HCT116 (cell line): ENCODE measurements at regions not wholly inside any gene's neighbourhood (a gene's known extent, or its start where the extent isn't known, plus 50 kb on each side); places are given as distances from the start of the nearest gene placed in this dataset.

Experiments used
- ATAC-seq: fragments of 200-7000 bp; cut with Tn5 transposase; 2 replicates; pipeline ENCODE4 v1.9.1; 2020; ENCODE audit warnings: mild to moderate bottlenecking, moderate library complexity
- BruUV-seq: library from RNA; stranded (reverse); fragments of 400-500 nt; replicated peaks from 2 replicates; lab custom pipeline; 2021; lab: Mats Ljungman, UMichigan
- CTCF ChIA-PET: fragments of 300-600 bp; sonication (Branson Sonifier 250); formaldehyde crosslinking; loops from one replicate; lab custom pipeline; 2021; ENCODE audit warnings: antibody characterized with exemption; lab: Charles Lee
- POLR2A ChIA-PET: fragments of 300-600, 350-600 bp; sonication (Branson Sonifier 250); formaldehyde crosslinking; loops from one replicate; lab custom pipeline; 2021; ENCODE audit warnings: antibody characterized with exemption; lab: Charles Lee
- RAD21 ChIA-PET, 2 experiments: fragments of 300-600 bp; sonication (Branson Sonifier 250); formaldehyde crosslinking; loops; one replicate each; lab custom pipeline; 2023; ENCODE audit warnings: low total read pairs in 2 of 2; ENCODE audit not compliant: uncharacterized antibody in 2 of 2, unreplicated experiment in 2 of 2, low non-redundant PET in 1 of 2; lab: Charles Lee
- DNase-seq: peaks from one replicate; pipeline ENCODE4 v3.0.0-alpha.2; 2010; ENCODE audit warnings: low read depth, low spot score
- H2AFZ ChIP-seq: fragments of 200-600 bp; shearing (Covaris generic), sonication (generic); 2 replicates; pipeline ENCODE4 v1.6.1; 2017; ENCODE audit warnings: low read depth, mixed run types, mixed read lengths, antibody characterized with exemption, low read length; ENCODE audit not compliant: poor library complexity, severe bottlenecking
- H3K27ac ChIP-seq: 2 replicates; pipeline ENCODE4 v1.5.1; 2012; ENCODE audit warnings: low read depth, low read length
- H3K27me3 ChIP-seq: fragments of 200-600 bp; sonication (generic); 2 replicates; pipeline ENCODE4 v1.6.1; 2016; ENCODE audit warnings: mixed run types, low read length, mixed read lengths; ENCODE audit not compliant: insufficient read depth
- H3K36me3 ChIP-seq, 2 experiments: fragments of 200-500 bp in 1 of 2; fragments of 200-600 bp in 1 of 2; sonication (Bioruptor generic) in 1 of 2; sonication (generic) in 1 of 2; 2 replicates each; pipeline versions ENCODE4 v1.5.1 to v1.6.1; 2014 to 2016; ENCODE audit warnings: low read length in 2 of 2, inconsistent platforms in 1 of 2, mixed read lengths in 1 of 2, mixed run types in 1 of 2; ENCODE audit not compliant: insufficient read depth in 2 of 2, control insufficient read depth in 1 of 2
- H3K4me1 ChIP-seq, 2 experiments: fragments of 200-600 bp in 1 of 2; sonication (generic) in 1 of 2; 2 replicates each; pipeline versions ENCODE4 v1.5.1 to v1.6.1; 2012 to 2017; ENCODE audit warnings: low read length in 2 of 2, inconsistent platforms in 1 of 2, mild to moderate bottlenecking in 1 of 2, mixed read lengths in 1 of 2, mixed run types in 1 of 2, moderate library complexity in 1 of 2; ENCODE audit not compliant: insufficient read depth in 2 of 2, control insufficient read depth in 1 of 2
- H3K4me2 ChIP-seq: fragments of 200-600 bp; sonication (generic); 2 replicates; pipeline ENCODE4 v1.6.1; 2017; ENCODE audit warnings: mixed run types, low read length, mixed read lengths
- H3K4me3 ChIP-seq, 2 experiments: fragments of 200-600 bp in 1 of 2; sonication (generic) in 1 of 2; replicated peaks in 1 of 2; 2 replicates each; pipeline ENCODE4 v1.5.1; 2011 to 2016; ENCODE audit warnings: low read length in 2 of 2, control low read depth in 1 of 2, low read depth in 1 of 2, mild to moderate bottlenecking in 1 of 2, mixed read lengths in 1 of 2, mixed run types in 1 of 2
- H3K79me2 ChIP-seq: fragments of 200-600 bp; sonication (generic); 2 replicates; pipeline ENCODE4 v1.6.1; 2017; ENCODE audit warnings: mild to moderate bottlenecking, mixed run types, low read length, moderate library complexity, mixed read lengths; ENCODE audit not compliant: insufficient read depth
- H3K9ac ChIP-seq: fragments of 200-600 bp; sonication (generic); 2 replicates; pipeline ENCODE4 v1.6.1; 2016; ENCODE audit warnings: low read length, mixed read lengths
- H3K9me2 ChIP-seq: fragments of 200-600 bp; sonication (generic), shearing (Covaris generic); 2 replicates; pipeline ENCODE4 v1.6.1; 2017; ENCODE audit warnings: mixed run types, mild to moderate bottlenecking, moderate library complexity; ENCODE audit not compliant: insufficient read depth
- H3K9me3 ChIP-seq, 2 experiments: fragments of 200-500 bp in 1 of 2; fragments of 200-600 bp in 1 of 2; sonication (Bioruptor generic) in 1 of 2; sonication (generic) in 1 of 2; 2 replicates each; pipeline ENCODE4 v1.6.1; 2014 to 2017; ENCODE audit warnings: low read length in 2 of 2, mixed read lengths in 2 of 2, inconsistent platforms in 1 of 2, low read depth in 1 of 2, mild to moderate bottlenecking in 1 of 2, mixed run types in 1 of 2, moderate library complexity in 1 of 2; ENCODE audit not compliant: control insufficient read depth in 1 of 2, insufficient read depth in 1 of 2
- H4K20me1 ChIP-seq: fragments of 200-600 bp; sonication (generic), shearing (Covaris generic); 2 replicates; pipeline ENCODE4 v1.6.1; 2017; ENCODE audit warnings: mixed run types, mild to moderate bottlenecking, moderate library complexity; ENCODE audit not compliant: insufficient read depth
- ATF3 ChIP-seq: IDR thresholded peaks from 2 replicates; pipeline ENCODE4 v1.6.1; 2012
- CBX3 ChIP-seq: IDR thresholded peaks from 2 replicates; pipeline ENCODE4 v1.6.1; 2012; ENCODE audit warnings: low read depth
- CEBPB ChIP-seq: IDR thresholded peaks from 2 replicates; pipeline ENCODE4 v1.6.1; 2012; ENCODE audit warnings: low read depth
- CTCF ChIP-seq, 3 experiments: fragments of 200-600 bp in 1 of 3; sonication (generic) in 1 of 3; IDR thresholded peaks in 2 of 3; conservative IDR thresholded peaks in 1 of 3; 2 replicates each; pipeline ENCODE4 v1.5.1; 2012 to 2017; ENCODE audit warnings: low read depth in 2 of 3, low read length in 2 of 3, antibody characterized with exemption in 1 of 3, borderline replicate concordance in 1 of 3, control low read depth in 1 of 3, mild to moderate bottlenecking in 1 of 3, mixed read lengths in 1 of 3, mixed run types in 1 of 3, moderate library complexity in 1 of 3; ENCODE audit not compliant: insufficient read depth in 1 of 3
- EGR1 ChIP-seq: IDR thresholded peaks from 2 replicates; pipeline ENCODE4 v1.6.1; 2012; ENCODE audit warnings: low read depth
- ELF1 ChIP-seq: IDR thresholded peaks from 2 replicates; pipeline ENCODE4 v1.6.1; 2012; ENCODE audit warnings: low read depth, borderline replicate concordance
- EZH2 ChIP-seq: fragments of 200-600 bp; sonication (generic); IDR thresholded peaks from 2 replicates; pipeline ENCODE4 v1.6.1; 2017; ENCODE audit warnings: antibody characterized with exemption, mixed run types
- FOSL1 ChIP-seq: IDR thresholded peaks from 2 replicates; pipeline ENCODE4 v1.6.1; 2012; ENCODE audit warnings: low read depth
- MAX ChIP-seq: IDR thresholded peaks from 2 replicates; pipeline ENCODE4 v1.6.1; 2012
- POLR2A ChIP-seq: IDR thresholded peaks from 2 replicates; pipeline ENCODE4 v1.7.0; 2011; ENCODE audit warnings: borderline replicate concordance; ENCODE audit not compliant: insufficient read depth, insufficient read length; ENCODE audit errors: extremely low read depth
- POLR2AphosphoS5 ChIP-seq: IDR thresholded peaks from 2 replicates; pipeline ENCODE4 v1.6.1; 2011; ENCODE audit warnings: mild to moderate bottlenecking, low read depth, low read length, moderate library complexity
- RAD21 ChIP-seq: IDR thresholded peaks from 2 replicates; pipeline ENCODE4 v1.6.1; 2012; ENCODE audit warnings: low read depth, mild to moderate bottlenecking
- REST ChIP-seq: IDR thresholded peaks from 2 replicates; pipeline ENCODE4 v1.6.1; 2012; ENCODE audit warnings: low read depth
- SIN3A ChIP-seq: IDR thresholded peaks from 2 replicates; pipeline ENCODE4 v1.6.1; 2012; ENCODE audit warnings: low read depth
- SRF ChIP-seq: IDR thresholded peaks from 2 replicates; pipeline ENCODE4 v1.6.1; 2012; ENCODE audit warnings: low read depth
- YY1 ChIP-seq: IDR thresholded peaks from 2 replicates; pipeline ENCODE4 v1.6.1; 2011; ENCODE audit warnings: low read length, low read depth, moderate library complexity, mild to moderate bottlenecking; ENCODE audit not compliant: insufficient replicate concordance; ENCODE audit errors: extremely low read depth
- ZBTB33 ChIP-seq: IDR thresholded peaks from 2 replicates; pipeline ENCODE4 v1.6.1; 2011; ENCODE audit warnings: mild to moderate bottlenecking, low read length, moderate library complexity; ENCODE audit not compliant: insufficient replicate concordance; ENCODE audit errors: extremely low read depth
- ZNF274 ChIP-seq: fragments of 200-500 bp; sonication (Bioruptor generic); IDR thresholded peaks from 2 replicates; pipeline ENCODE4 v1.6.1; 2014; ENCODE audit warnings: mild to moderate bottlenecking, low read depth, low read length, inconsistent platforms
- intact Hi-C: fragments of 100-400 bp; cut with micrococcal nuclease; formaldehyde crosslinking; loops from 2 replicates; pipeline ENCODE4 v1.10.0; 2022

GRCh38 chr10:33025039-33025438 lies 67.0 kb upstream of the ITGB1 start (continued):
- TF ChIP-seq CBX3 = no peak
- no peak for TF ChIP-seq POLR2A
- no peak for TF ChIP-seq ATF3
- TF ChIP-seq SRF = no peak
- TF ChIP-seq ZNF274 = no peak
- no peak for TF ChIP-seq ELF1
- TF ChIP-seq RAD21 = no peak
- TF ChIP-seq EGR1 = no peak

GRCh38 chr10:33022691-33023090 lies 64.7 kb upstream of the ITGB1 start:
- Histone ChIP-seq H3K9me2 (no peaks in the 10 kb centered on the region; the same call in 1 of the 2 replicates), H2AFZ (no peak overlapping the region), H3K27me3 (no peaks in the 10 kb centered on the region; the same call in 1 of the 2 replicates), H3K27ac (no peak overlapping the region), H3K4me3 (no peak overlapping the region), H3K4me1 (peaks cover 3 to 13% of the 10 kb centered on the region in 2 experiments; a peak in 3 of 4 replicates), H3K36me3 (no peaks in the 10 kb centered on the region), H3K79me2 (no peaks in the 10 kb centered on the region), H3K9me3 (no peaks in the 10 kb centered on the region), H4K20me1 (no peaks in the 10 kb centered on the region), H3K4me2 (no peak overlapping the region), H3K9ac (no peak overlapping the region)
- no TSS peak for BruUV-seq
- ChIA-PET CTCF (no interaction called here), POLR2A (no interaction called here), RAD21 (no interaction called here)
- ATAC-seq (no peak), DNase-seq (no peak)
- intact Hi-C loops = no loop called here
- no peak for TF ChIP-seq SRF
- TF ChIP-seq YY1 = no peak
- no peak for TF ChIP-seq FOSL1
- TF ChIP-seq ZBTB33 = no peak
- no peak for TF ChIP-seq REST
- TF ChIP-seq SIN3A = no peak
- no peak for TF ChIP-seq POLR2AphosphoS5
- TF ChIP-seq CEBPB = no peak
- no peak for TF ChIP-seq CTCF (IDR thresholded peaks at IDR 0.05 in 2 of 3, conservative IDR thresholded peaks at IDR 0.05 in 1 of 3; ENCODE audit: borderline replicate concordance in 1 of 3, insufficient read depth in 1 of 3, low read depth in 2 of 3, low read length in 2 of 3)
- TF ChIP-seq ZNF274 = no peak
- TF ChIP-seq ATF3 = no peak
- no peak for TF ChIP-seq CBX3
- TF ChIP-seq EZH2 = no peak
- no peak for TF ChIP-seq MAX
